Pancreas (tissue), 10 donors: ENCODE measurements at regions not wholly inside any gene's neighbourhood (a gene's known extent, or its start where the extent isn't known, plus 50 kb on each side); places are given as distances from the start of the nearest gene placed in this dataset.
"Not testable (repeated sequence)": the region's sequence is repeated elsewhere in the genome, so short reads cannot be mapped to it uniquely, and the experiment has no call there.

Experiments used
- ATAC-seq, 4 donors: fragments of 200-7000 bp; cut with Tn5 transposase; one replicate each; pipeline versions ENCODE4 v1.8.0 to v1.9.1; 2020; ENCODE audit warnings: mild to moderate bottlenecking in 4 of 4, moderate library complexity in 4 of 4
- DNase-seq, 6 donors: peaks; one replicate each; pipeline ENCODE4 v3.0.0-alpha.2; 2020
- FAIRE-seq: peaks from 2 replicates; lab custom pipeline; 2012; peaks lifted over from hg19 to GRCh38; lab: Jason Lieb, UNC
- H3K27ac ChIP-seq, 4 donors: fragments of 200-600 bp; sonication (generic); 1 replicate in 3 of 4; 2 replicates in 1 of 4; pipeline versions ENCODE4 v1.5.0 to v1.8.0; 2020
- H3K27me3 ChIP-seq, 4 donors: fragments of 200-600 bp; one replicate each; pipeline ENCODE4 v1.8.0; 2021
- H3K36me3 ChIP-seq, 3 donors: fragments of 200-600 bp; sonication (generic) in 1 of 3; one replicate each; pipeline versions ENCODE4 v1.5.0 to v1.8.0; 2020 to 2021
- H3K4me1 ChIP-seq, 3 donors: fragments of 200-600 bp; one replicate each; pipeline ENCODE4 v1.8.0; 2021
- H3K4me3 ChIP-seq, 4 donors: fragments of 200-600 bp; sonication (generic) in 2 of 4; one replicate each; pipeline versions ENCODE4 v1.5.0 to v1.8.0; 2020 to 2021
- H3K9me3 ChIP-seq, 4 donors: fragments of 200-600 bp; one replicate each; pipeline ENCODE4 v1.8.0; 2021
- WGBS, 2 donors: extraction: QIAGEN DNeasy Blood & Tissue Kit; methylation state at CpG; one replicate each; pipeline ENCODE4 v1.1.7; 2013; 5-methylcytosine and 5-hydroxymethylcytosine counted together
- intact Hi-C, 3 donors: fragments of 100-400 bp; cut with DNase I; formaldehyde crosslinking; loops; one replicate each; pipeline versions ENCODE4 v1.11.1 to v1.14.2; 2022
- TF ChIP-seq, protein P1 (sequence below), 4 donors: fragments of 200-600 bp; sonication (generic) in 3 of 4; IDR thresholded peaks; one replicate each; pipeline versions ENCODE4 v1.5.0 to v1.8.0; 2021; ENCODE audit warnings: antibody characterized with exemption in 4 of 4
- donor health status: healthy with polysubstance abuse.
- donor health status: DM: no; HTN: no; CAD: no; lungs with moderate emphysema.
- donor health status: DM: no; HTN: no; CAD: no.
- donor health status: control.
- donor health status: control.
- donor health status: Bipolar disorder and iron deficiency.
- donor health status: DM: yes; HTN: yes; CAD: no.
- donor health status: DM: no; HTN: no; CAD: no.
- donor health status: DM: no; HTN: no; CAD: no.
- donor health status: DM: yes; HTN: yes; CAD: no.

GRCh38 chr12:111260732-111261131, 108.2 kb downstream of the PHETA1 start:
- no peak for FAIRE-seq
- 89 to 93% methylated on average over 5 of the region's 5 CpGs for WGBS, 2 donors
- intact Hi-C loops, result no loop called here
- no peaks in the 10 kb centered on the region for H3K9me3 ChIP-seq
- no peak overlapping the region for H3K4me3 ChIP-seq
- no peak for ATAC-seq
- H3K4me1 ChIP-seq, result no peaks in the 10 kb centered on the region
- no peak overlapping the region for H3K27ac ChIP-seq
- no peaks in the 10 kb centered on the region for H3K27me3 ChIP-seq
- no peaks in the 10 kb centered on the region for H3K36me3 ChIP-seq
- TF ChIP-seq, protein P1, sequence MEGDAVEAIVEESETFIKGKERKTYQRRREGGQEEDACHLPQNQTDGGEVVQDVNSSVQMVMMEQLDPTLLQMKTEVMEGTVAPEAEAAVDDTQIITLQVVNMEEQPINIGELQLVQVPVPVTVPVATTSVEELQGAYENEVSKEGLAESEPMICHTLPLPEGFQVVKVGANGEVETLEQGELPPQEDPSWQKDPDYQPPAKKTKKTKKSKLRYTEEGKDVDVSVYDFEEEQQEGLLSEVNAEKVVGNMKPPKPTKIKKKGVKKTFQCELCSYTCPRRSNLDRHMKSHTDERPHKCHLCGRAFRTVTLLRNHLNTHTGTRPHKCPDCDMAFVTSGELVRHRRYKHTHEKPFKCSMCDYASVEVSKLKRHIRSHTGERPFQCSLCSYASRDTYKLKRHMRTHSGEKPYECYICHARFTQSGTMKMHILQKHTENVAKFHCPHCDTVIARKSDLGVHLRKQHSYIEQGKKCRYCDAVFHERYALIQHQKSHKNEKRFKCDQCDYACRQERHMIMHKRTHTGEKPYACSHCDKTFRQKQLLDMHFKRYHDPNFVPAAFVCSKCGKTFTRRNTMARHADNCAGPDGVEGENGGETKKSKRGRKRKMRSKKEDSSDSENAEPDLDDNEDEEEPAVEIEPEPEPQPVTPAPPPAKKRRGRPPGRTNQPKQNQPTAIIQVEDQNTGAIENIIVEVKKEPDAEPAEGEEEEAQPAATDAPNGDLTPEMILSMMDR (IDR thresholded peaks at IDR 0.05), result no peak
- no peak for DNase-seq

GRCh38 chr12:111259231-111259630, 109.7 kb downstream of the PHETA1 start:
- intact Hi-C loops, result no loop called here
- FAIRE-seq (no peak), DNase-seq (no peak), ATAC-seq (no peak)
- Histone ChIP-seq H3K27me3 (no peaks in the 10 kb centered on the region), H3K4me1 (no peaks in the 10 kb centered on the region), H3K4me3 (no peak overlapping the region), H3K27ac (no peak overlapping the region), H3K36me3 (no peaks in the 10 kb centered on the region), H3K9me3 (no peaks in the 10 kb centered on the region)
- WGBS, 2 donors, result 92% methylated on average over 4 of the region's 4 CpGs
- TF ChIP-seq, protein P1 (IDR thresholded peaks at IDR 0.05), result no peak

DNA sequence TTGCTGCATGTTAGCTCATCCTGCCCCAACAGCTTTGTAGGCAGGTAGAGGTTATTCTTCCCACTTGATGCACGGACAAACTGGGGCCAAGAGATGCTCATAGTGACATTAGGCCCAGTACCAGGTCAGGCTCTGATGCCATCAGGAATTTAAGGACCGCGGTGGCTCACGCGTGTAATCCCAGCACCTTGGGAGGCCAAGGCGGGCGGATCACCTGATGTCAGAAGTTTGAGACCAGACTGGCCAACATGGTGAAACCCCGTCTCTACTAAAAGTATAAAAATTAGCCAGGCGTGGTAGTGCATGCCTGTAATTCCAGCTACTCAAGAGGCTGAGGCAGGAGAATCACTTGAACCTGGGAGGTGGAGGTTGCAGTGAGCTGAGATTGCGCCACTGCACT, 110.8 kb downstream of the PHETA1 start:
- intact Hi-C loops, FAIRE-seq, H3K9me3 ChIP-seq, H3K36me3 ChIP-seq, ATAC-seq, H3K4me1 ChIP-seq, DNase-seq, H3K4me3 ChIP-seq, H3K27ac ChIP-seq, H3K27me3 ChIP-seq: not testable (repeated sequence)
- 91 to 93% methylated on average over 10 of the region's 10 CpGs for WGBS, 2 donors

DNA sequence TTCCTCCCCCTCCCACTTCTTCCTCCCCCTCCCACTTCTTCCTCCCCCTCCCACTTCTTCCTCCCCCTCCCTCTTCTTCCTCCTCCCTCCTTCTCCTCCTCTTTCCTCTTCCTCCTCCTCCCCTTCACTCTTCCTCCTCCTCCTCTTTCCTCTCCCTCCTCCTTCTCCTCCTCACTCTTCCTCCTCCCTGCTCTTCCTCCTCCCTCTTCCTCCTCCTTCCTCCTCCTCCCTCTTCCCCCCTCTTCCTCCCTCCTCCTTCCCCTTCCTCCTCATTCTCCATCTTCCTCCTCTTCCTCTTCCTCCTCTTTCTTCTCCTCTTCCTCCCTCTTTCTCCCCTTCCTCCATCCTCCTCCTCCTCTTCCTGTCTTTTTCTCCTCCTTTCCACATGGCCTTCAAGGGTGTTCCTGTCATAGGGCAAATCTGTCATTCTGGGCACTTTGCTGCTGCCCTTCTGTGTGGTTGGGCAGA, 111.4 kb downstream of the PHETA1 start:
- FAIRE-seq (no peak), DNase-seq (no peak), ATAC-seq (no peak)
- intact Hi-C loops, result no loop called here
- no peak overlapping the region for H3K27ac ChIP-seq
- no peaks in the 10 kb centered on the region for H3K4me1 ChIP-seq
- no peaks in the 10 kb centered on the region for H3K27me3 ChIP-seq
- no peak overlapping the region for H3K4me3 ChIP-seq
- TF ChIP-seq, protein P1 (IDR thresholded peaks at IDR 0.05), result no peak
- H3K9me3 ChIP-seq, result no peaks in the 10 kb centered on the region
- no peaks in the 10 kb centered on the region for H3K36me3 ChIP-seq

- no peaks in the 10 kb centered on the region for H3K4me1 ChIP-seq
- FAIRE-seq (no peak), ATAC-seq (no peak), DNase-seq (no peak)
- TF ChIP-seq, protein P1 (IDR thresholded peaks at IDR 0.05), result no peak
- H3K36me3 ChIP-seq, result no peaks in the 10 kb centered on the region
- no peak overlapping the region for H3K4me3 ChIP-seq
- no peaks in the 10 kb centered on the region for H3K9me3 ChIP-seq
- H3K27ac ChIP-seq, result no peak overlapping the region
- WGBS, 2 donors, result 46 to 63% methylated on average over 10 of the region's 10 CpGs
- intact Hi-C loops, result no loop called here
- H3K27me3 ChIP-seq, result no peaks in the 10 kb centered on the region
Observed at GRCh38 chr12:111256629-111257434, 112.1 kb downstream of the PHETA1 start.
